T-cell (primary cell): ENCODE measurements at regions not wholly inside any gene's neighbourhood (a gene's known extent, or its start where the extent isn't known, plus 50 kb on each side); places are given as distances from the start of the nearest gene placed in this dataset.
"Not testable (repeated sequence)": the region's sequence is repeated elsewhere in the genome, so short reads cannot be mapped to it uniquely, and the experiment has no call there.

Source experiments
- ATAC-seq, 4 experiments: fragments of 200-7000 bp in 3 of 4; fragments of 150-1000 bp in 1 of 4; cut with Tn5 transposase; replicated peaks in 1 of 4; 1 replicate in 3 of 4; 2 replicates in 1 of 4; pipeline ENCODE4 v1.10.0; 2021; ENCODE audit warnings: moderate library complexity in 3 of 4, mild to moderate bottlenecking in 2 of 4, moderate number of reproducible peaks in 1 of 4
- CTCF ChIA-PET, 2 donors: fragments of 300-600 bp; sonication (Branson Sonifier 250); formaldehyde crosslinking; loops; one replicate each; lab custom pipeline; 2022; ENCODE audit warnings: antibody characterized with exemption in 2 of 2; lab: Charles Lee
- POLR2A ChIA-PET, 2 donors: fragments of 300-600 bp; sonication (Branson Sonifier 250); formaldehyde crosslinking; loops; one replicate each; lab custom pipeline; 2022; ENCODE audit warnings: antibody characterized with exemption in 2 of 2; lab: Charles Lee
- DNase-seq, 35 experiments: peaks; one replicate each; pipeline versions ENCODE4 v3.0.0 to v3.0.0-alpha.2; 2013 to 2023
- H3K27ac ChIP-seq: one replicate; pipeline ENCODE4 v1.5.1; 2013; ENCODE audit warnings: low read length
- H3K27me3 ChIP-seq, 2 experiments: replicated peaks in 1 of 2; 1 replicate in 1 of 2; 2 replicates in 1 of 2; pipeline versions ENCODE4 v1.6.1 to v1.7.0; 2013; ENCODE audit warnings: low read length in 1 of 2, mixed read lengths in 1 of 2; ENCODE audit not compliant: control insufficient read depth in 2 of 2, insufficient read depth in 2 of 2; ENCODE audit errors: extremely low read depth in 1 of 2
- H3K36me3 ChIP-seq, 2 donors: 1 replicate in 1 of 2; 2 replicates in 1 of 2; pipeline versions ENCODE4 v1.6.1 to v1.7.0; 2013; ENCODE audit warnings: low read length in 1 of 2; ENCODE audit not compliant: control insufficient read depth in 2 of 2, insufficient read depth in 1 of 2; ENCODE audit errors: extremely low read depth in 1 of 2
- H3K4me1 ChIP-seq, 2 experiments: 1 replicate in 1 of 2; 2 replicates in 1 of 2; pipeline versions ENCODE4 v1.6.1 to v1.7.0; 2013; ENCODE audit warnings: low read length in 2 of 2, mixed read lengths in 1 of 2; ENCODE audit not compliant: insufficient read depth in 2 of 2, control insufficient read depth in 1 of 2; ENCODE audit errors: extremely low read depth in 1 of 2
- H3K4me3 ChIP-seq, 2 donors: 1 replicate in 1 of 2; 2 replicates in 1 of 2; pipeline versions ENCODE4 v1.5.1 to v1.7.0; 2013; ENCODE audit warnings: mild to moderate bottlenecking in 2 of 2, low read length in 1 of 2, moderate library complexity in 1 of 2; ENCODE audit not compliant: control insufficient read depth in 1 of 2; ENCODE audit errors: extremely low read depth in 1 of 2
- H3K9me3 ChIP-seq: 2 replicates; pipeline ENCODE4 v1.7.0; 2013
- H3K27ac Mint-ChIP-seq, 2 donors: one replicate each; pipeline ENCODE4 v1.8.0; 2020 to 2021; ENCODE audit warnings: mild to moderate bottlenecking in 2 of 2, mixed read lengths in 2 of 2
- H3K27me3 Mint-ChIP-seq, 2 donors: one replicate each; pipeline ENCODE4 v1.8.0; 2021 to 2022; ENCODE audit warnings: mixed read lengths in 2 of 2
- H3K36me3 Mint-ChIP-seq: one replicate; pipeline ENCODE4 v1.8.0; 2021; ENCODE audit warnings: mixed read lengths
- H3K4me1 Mint-ChIP-seq, 3 donors: one replicate each; pipeline ENCODE4 v1.8.0; 2020 to 2022; ENCODE audit warnings: mixed read lengths in 3 of 3, mild to moderate bottlenecking in 1 of 3
- H3K4me3 Mint-ChIP-seq, 3 donors: one replicate each; pipeline ENCODE4 v1.8.0; 2020 to 2022; ENCODE audit warnings: mild to moderate bottlenecking in 3 of 3, mixed read lengths in 3 of 3, moderate library complexity in 3 of 3
- H3K9me3 Mint-ChIP-seq, 3 donors: one replicate each; pipeline ENCODE4 v1.8.0; 2020 to 2022; ENCODE audit warnings: mixed read lengths in 3 of 3
- WGBS: methylation state at CpG from one replicate; pipeline ENCODE4 v1.1.5; 2013; ENCODE audit warnings: missing lambda C conversion rate; ENCODE audit not compliant: insufficient coverage; 5-methylcytosine and 5-hydroxymethylcytosine counted together

- ChIA-PET CTCF (interaction anchor here in 1 of 2 donors (1.2 kb wide), 1 partner anchor 191 kb away, joined by 6 read pairs; the partner anchor contains the start of gene RRAGB), POLR2A (no interaction called here)
- H3K27ac ChIP-seq, result peak overlapping the region; percentile 47
- peaks cover 0 to 4% of the 10 kb centered on the region in 2 donors for H3K27me3 Mint-ChIP-seq
- H3K36me3 Mint-ChIP-seq, result no peaks in the 10 kb centered on the region
- H3K4me1 Mint-ChIP-seq, result peaks cover 10 to 28% (median 10%) of the 10 kb centered on the region in 3 donors
- H3K27ac Mint-ChIP-seq, result peak overlapping the region; percentile 87 to 88
- peak; percentile 53 to 66 (median 54) for ATAC-seq
- H3K27me3 ChIP-seq, result no peaks in the 10 kb centered on the region
- no peaks in the 10 kb centered on the region for H3K9me3 ChIP-seq
- H3K4me3 Mint-ChIP-seq, result peak overlapping the region; percentile 78 to 94 (median 83)
- H3K4me1 ChIP-seq, result peaks cover 0 to 10% of the 10 kb centered on the region in 2 experiments
- H3K4me3 ChIP-seq, result peak overlapping the region; percentile 60 to 76
- H3K9me3 Mint-ChIP-seq, result no peaks in the 10 kb centered on the region
- no peaks in the 10 kb centered on the region for H3K36me3 ChIP-seq
- peak in 2 of 35 experiments; percentile 12 to 25 for DNase-seq
- WGBS, result no CpG with 5 or more reads among the region's 19 CpGs
Observed at GRCh38 chrX:55908661-55909212, 191.2 kb downstream of the RRAGB start.

- no peak overlapping the region for H3K4me3 ChIP-seq
- Mint-ChIP-seq H3K4me3 (no peak overlapping the region), H3K27me3 (peaks cover 0 to 12% of the 10 kb centered on the region in 2 donors), H3K27ac (no peak overlapping the region), H3K36me3 (peaks cover 16% of the 10 kb centered on the region), H3K4me1 (peaks cover 0 to 3% (median 0%) of the 10 kb centered on the region in 3 donors), H3K9me3 (peaks cover 8 to 21% (median 14%) of the 10 kb centered on the region in 3 donors)
- no peaks in the 10 kb centered on the region for H3K36me3 ChIP-seq
- DNase-seq, result no peak
- 94% methylated on average over 3 of the region's 12 CpGs for WGBS
- no peak overlapping the region for H3K27ac ChIP-seq
- H3K27me3 ChIP-seq, result no peaks in the 10 kb centered on the region
- ChIA-PET POLR2A (no interaction called here), CTCF (interaction anchor here in 1 of 2 donors (0.7 kb wide), 1 partner anchor 313 kb away, joined by 3 read pairs; no protein-coding TSS in a partner anchor)
- no peak for ATAC-seq
- H3K4me1 ChIP-seq, result no peaks in the 10 kb centered on the region
- no peaks in the 10 kb centered on the region for H3K9me3 ChIP-seq
Observed at GRCh38 chrX:55919367-55920221, 202.0 kb downstream of the RRAGB start.

- Mint-ChIP-seq H3K36me3 (peaks cover 14% of the 10 kb centered on the region), H3K27me3 (peaks cover 0 to 8% of the 10 kb centered on the region in 2 donors), H3K27ac (no peak overlapping the region), H3K4me3 (no peak overlapping the region), H3K9me3 (peaks cover 10 to 21% (median 13%) of the 10 kb centered on the region in 3 donors), H3K4me1 (no peaks in the 10 kb centered on the region)
- H3K27ac ChIP-seq, result no peak overlapping the region
- POLR2A ChIA-PET, result no interaction called here
- DNase-seq (no peak), ATAC-seq (no peak)
- CTCF ChIA-PET, result no interaction called here
- H3K4me1 ChIP-seq, result no peaks in the 10 kb centered on the region
- H3K27me3 ChIP-seq, result no peaks in the 10 kb centered on the region
- H3K36me3 ChIP-seq, result no peaks in the 10 kb centered on the region
- no CpG with 5 or more reads among the region's 6 CpGs for WGBS
- no peaks in the 10 kb centered on the region for H3K9me3 ChIP-seq
- no peak overlapping the region for H3K4me3 ChIP-seq
Observed at GRCh38 chrX:55924574-55924973, 207.0 kb downstream of the RRAGB start.

- H3K27ac ChIP-seq, H3K4me1 Mint-ChIP-seq, POLR2A ChIA-PET, H3K4me3 ChIP-seq, DNase-seq, H3K27me3 ChIP-seq, H3K9me3 ChIP-seq, H3K36me3 ChIP-seq, H3K4me3 Mint-ChIP-seq, H3K27me3 Mint-ChIP-seq, H3K4me1 ChIP-seq, H3K27ac Mint-ChIP-seq, ATAC-seq, CTCF ChIA-PET: not testable (repeated sequence)
- H3K36me3 Mint-ChIP-seq, result peaks cover 21% of the 10 kb centered on the region
- H3K9me3 Mint-ChIP-seq, result peaks cover 4 to 12% (median 6%) of the 10 kb centered on the region in 3 donors
Observed at GRCh38 chrX:55928529-55928928, 211.0 kb downstream of the RRAGB start.
